CD4-positive, alpha-beta T cell treated with Interleukin-4 for 1 hour (primary cell): ENCODE measurements at regions not wholly inside any gene's neighbourhood (a gene's known extent, or its start where the extent isn't known, plus 50 kb on each side); places are given as distances from the start of the nearest gene placed in this dataset.
"Not testable (repeated sequence)": the region's sequence is repeated elsewhere in the genome, so short reads cannot be mapped to it uniquely, and the experiment has no call there.

ENCODE experiments used
- DNase-seq, 2 donors: peaks; one replicate each; pipeline ENCODE4 v3.0.0-alpha.2; 2020 to 2022

- no peak for DNase-seq
These were observed 160.1 kb downstream of the BRMS1L start for GRCh38 chr14:35986219-35986573.

DNA sequence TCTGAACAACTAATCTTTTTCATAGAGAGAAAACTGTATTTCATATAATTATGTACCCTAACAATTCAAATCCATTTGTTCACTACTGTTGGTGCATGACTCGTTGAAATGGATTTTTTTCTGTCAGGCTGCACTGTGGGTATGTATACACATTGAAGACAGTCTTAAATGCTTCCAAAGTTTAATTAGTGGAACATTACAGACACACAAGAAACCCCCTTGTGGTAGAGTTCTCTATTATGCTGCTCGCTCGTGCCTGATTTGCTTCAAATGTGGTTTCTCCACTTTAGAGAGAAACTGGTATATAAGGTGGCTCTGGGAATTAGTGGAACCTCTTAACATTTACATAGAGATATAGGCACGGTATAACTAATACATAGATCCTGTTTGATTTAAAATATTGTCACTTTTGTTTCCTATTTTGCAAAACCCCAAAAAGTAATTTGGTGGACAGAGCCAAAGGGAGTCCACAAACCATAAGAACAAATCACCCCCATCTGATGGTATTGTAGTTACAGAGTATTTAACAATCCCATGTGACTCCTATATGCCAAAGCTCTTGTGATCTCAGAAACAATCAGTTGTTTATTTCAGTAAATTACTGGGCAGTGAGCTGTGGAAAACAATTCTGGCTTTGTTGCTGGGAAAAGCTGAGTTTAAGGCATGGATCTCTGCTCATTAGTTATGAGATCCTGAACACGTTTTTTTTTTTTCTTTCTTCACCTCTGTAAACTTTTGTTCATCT, 159.5 kb downstream of the BRMS1L start:
- no peak for DNase-seq

DNA sequence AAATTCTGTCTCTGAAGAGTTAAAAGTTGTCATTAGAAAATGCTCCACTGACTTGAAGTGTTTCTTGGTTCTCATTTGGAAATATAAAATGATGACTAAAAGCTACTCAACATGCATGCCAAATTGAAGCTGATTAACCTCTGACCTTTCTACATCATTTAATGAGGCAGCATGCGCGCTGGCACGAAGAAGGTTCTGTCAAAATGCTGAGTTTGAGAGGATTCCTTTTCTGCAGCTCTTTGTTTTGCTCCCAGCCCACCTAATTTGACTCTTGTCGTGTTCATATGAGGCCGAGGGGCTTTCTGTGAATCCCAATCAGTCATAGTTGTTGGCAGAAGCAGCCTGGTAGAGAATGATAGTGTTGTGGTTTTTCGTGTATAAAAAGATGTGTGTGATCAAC, 153.4 kb downstream of the BRMS1L start:
- DNase-seq: no peak

DNA sequence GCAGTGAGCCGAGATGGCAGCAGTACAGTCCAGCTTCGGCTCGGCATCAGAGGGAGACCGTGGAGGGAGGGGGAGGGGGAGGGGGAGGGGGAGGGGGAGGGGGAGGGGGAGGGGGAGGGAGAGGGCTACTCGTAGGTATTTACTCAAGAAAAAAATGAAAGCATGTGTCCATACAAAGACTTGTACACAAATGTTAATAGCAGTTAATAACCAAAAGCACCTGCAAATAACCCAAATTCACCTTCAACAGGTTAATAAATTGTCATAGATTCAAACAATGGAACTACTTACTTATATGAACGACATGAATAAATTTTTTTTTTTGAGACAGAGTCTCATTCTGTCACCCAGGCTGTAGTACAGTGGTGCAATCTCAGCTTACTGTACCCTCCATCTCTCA, 152.4 kb downstream of the BRMS1L start:
- DNase-seq: no peak

DNA sequence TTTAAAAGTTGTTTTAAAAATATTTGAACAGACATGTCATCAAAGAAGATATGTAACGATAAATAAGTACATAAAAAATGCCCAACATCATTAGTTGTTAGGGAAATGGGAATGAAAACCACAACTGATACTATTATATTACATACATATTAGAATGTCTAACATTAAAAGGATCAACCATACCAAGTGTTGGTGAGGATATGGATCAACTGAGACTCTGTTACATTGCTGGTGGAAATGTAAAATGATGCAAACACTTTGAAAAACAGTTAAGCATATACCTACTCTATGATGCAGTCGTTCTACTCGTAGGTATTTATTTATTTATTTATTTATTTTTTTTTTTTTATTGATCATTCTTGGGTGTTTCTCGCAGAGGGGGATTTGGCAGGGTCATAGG, 149.7 kb downstream of the BRMS1L start:
- DNase-seq: no peak

DNA sequence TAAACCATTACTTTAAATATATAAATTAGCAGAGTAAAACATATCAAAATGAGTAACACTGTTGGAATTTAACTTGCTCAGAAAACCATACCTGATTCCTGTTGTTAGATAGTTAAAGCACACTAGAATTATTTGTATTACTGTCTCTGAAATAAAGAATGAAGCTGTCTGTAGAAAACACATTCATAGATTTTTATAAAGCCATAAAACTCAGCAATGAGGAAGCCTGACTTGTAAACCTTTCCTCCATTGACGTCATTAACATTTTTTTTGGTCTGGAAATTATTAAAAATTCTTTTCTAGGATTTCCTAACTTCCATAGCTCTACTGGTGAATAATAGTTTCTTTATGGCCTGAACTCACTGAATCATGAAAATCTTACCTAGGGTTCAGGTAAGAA, 147.6 kb downstream of the BRMS1L start:
- DNase-seq: no peak

DNA sequence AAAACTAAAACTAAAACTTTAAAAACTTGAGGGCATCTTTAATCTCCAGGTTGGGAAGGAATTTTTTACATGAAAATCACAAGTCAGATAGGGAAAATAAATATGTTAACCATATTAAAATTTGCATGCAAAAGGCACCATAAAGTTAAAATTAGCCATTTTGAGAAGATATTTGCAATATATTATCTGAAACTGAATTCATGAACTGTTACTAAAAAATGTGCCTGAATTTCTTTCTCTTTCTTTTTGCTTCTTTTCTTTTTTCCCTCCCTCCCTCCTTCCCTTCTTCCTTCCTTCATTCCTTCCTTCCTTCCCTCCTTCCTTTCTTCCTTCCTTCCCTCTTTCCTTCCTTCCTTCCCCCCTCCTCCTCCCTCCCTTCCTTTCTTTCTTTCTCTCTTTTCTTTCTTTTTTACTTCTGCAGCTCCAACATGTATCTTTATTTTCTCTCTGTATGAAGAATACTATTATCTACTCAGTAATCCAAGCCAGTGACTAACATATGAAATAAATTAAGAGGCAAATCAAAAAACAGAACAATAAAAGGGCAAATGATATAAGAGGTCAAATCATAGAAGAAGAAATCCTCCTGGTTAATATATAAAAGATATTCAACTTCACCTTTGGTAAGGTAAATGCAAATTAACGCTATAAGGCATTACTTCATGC, 146.0 kb downstream of the BRMS1L start:
- no peak for DNase-seq

- no peak for DNase-seq
These were observed 143.2 kb downstream of the BRMS1L start for GRCh38 chr14:35969310-35969709.

GRCh38 chr14:35965400-35965799, 139.3 kb downstream of the BRMS1L start:
- no peak for DNase-seq

DNA sequence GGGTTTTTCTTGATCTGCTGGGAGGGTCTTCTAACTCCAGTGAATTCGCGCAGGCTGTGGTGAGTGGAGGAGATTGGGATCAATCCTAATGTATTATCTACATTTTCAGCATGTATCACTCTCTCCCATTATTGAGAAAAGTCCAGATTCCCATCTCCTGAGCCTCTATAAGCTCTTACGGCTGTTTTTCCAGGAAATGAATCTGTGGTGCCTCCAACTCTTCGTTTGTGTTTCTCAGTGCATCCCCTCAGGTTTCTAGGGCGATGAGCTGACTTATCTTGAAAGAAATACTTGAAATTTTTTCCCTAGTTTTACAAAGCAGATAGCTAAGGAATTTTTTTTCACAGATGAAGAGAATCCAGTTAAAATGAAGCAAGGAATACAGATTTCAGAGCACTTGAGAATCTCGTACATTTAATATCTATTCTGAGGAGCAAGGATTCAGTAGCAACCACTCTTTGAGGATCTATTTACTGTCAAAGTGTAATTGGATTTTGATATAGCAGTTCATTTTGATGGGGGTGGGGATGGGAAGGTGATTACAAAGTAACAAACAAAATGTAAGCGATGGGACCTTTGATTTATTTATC, 138.7 kb downstream of the BRMS1L start:
- no peak for DNase-seq

DNA sequence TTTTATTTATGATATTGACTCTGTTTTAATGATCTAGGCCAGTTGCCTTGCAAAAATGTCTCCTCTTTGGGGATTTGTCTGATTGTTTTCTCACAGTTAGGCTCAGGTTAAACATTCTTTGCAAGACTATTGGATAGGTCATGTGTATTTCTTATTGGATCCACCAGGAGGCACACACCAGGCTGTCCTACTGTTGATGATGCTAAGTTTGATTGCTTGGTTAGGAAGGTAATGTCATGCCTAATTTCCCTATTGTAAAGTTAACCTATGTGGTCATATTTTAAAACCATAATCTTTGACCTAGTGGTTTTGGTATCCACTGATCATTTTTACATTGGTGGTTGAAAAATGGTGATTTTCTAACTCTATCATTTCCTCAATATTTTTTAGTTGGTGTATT, 137.1 kb downstream of the BRMS1L start:
- DNase-seq: no peak

DNA sequence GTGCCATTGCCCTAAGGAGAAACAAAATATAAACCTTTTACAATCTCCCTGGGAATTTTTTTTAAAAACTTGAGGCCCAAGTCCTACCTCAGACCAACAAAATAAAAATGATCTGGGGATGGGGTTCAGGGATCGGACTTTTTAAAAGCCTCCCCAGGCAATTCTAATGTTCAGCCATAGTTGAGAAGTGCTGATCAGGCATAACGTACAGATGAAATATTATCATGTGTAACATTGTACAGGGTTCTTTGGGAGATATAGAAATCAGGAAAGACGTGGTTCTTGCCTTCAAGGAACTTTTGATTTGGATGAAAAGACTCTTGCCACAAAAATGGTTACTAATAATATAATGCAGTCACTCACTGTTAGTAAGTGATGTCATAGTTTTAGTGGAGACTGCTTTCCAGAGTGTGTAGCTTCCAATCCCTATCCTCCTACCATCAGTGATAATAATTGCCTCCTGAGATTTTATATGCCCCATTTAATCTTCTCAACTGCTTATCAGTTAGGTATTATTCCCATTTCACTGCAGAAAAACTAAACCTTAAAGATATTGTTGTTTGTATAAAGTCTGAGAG, 135.6 kb downstream of the BRMS1L start:
- no peak for DNase-seq

DNA sequence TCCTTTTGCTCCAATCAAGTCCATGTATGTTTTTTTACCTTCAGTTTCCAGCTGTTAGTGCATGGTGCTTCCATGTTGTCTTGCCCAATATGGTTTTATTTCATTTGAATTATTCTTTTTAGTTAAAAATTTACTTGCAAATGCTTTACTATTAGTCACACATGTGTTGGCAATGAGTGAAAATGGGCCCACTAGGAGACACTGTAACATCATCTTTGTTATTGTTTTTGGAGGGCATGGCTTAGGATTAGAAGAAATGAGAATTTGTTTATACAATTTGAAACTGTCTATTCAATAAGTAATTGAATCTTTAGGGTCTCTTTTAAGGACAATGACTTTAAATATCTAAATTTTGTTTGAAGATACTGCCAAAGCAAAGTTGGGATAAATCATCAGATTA, 133.7 kb downstream of the BRMS1L start:
- no peak for DNase-seq

DNA sequence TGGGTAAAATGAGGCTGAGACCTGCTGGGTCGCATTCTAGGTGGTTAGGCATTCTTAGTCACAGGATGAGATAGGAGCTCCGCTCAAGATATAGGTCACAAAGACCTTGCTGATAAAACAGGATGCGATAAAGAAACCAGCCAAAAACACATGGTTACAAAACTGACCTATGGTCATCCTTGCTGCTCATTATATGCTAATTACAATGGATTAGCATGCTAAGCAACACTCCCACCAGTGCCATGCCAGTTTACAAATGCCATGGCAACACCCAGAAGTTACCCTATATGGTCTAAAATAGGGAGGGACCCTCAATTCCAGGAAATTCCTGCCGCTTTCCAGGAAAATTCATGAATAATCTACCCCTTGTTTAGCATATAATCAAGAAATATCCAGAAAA, 132.4 kb downstream of the BRMS1L start:
- DNase-seq: no peak

DNA sequence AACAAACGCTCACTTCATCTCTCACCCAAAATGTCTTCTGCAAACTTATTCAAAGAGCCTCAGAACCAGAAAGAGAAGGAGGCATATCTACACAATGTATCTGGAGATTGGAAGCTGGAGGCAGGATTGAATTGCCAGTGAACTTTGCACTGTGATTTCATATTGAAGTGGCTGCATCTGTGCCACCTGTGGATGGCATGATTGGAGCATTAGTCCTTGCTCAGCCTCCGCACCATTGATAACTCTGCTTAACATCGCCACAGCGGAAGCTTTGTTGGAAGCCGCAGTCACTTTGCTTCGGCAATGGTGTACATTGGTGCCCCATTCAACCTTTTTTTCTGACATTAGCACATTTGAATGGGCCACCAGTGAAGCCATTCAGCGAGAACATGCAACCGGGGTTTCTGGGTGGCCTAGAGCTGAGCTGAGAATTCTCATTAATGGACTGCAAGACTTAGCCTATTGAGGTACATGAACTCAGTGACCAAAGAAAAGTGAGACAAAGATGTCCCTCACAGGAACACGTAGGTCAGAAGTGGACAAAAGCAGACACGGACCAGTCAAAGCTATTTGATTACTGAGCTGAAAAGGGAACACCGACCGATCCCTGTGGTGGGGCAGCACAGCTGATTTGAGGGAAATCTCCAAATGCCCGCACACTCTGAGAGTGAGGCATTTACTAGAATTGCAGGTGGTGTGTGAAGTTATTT, 130.4 kb downstream of the BRMS1L start:
- DNase-seq: no peak

- DNase-seq: no peak
These were observed 126.4 kb downstream of the BRMS1L start for GRCh38 chr14:35952584-35952983.

DNA sequence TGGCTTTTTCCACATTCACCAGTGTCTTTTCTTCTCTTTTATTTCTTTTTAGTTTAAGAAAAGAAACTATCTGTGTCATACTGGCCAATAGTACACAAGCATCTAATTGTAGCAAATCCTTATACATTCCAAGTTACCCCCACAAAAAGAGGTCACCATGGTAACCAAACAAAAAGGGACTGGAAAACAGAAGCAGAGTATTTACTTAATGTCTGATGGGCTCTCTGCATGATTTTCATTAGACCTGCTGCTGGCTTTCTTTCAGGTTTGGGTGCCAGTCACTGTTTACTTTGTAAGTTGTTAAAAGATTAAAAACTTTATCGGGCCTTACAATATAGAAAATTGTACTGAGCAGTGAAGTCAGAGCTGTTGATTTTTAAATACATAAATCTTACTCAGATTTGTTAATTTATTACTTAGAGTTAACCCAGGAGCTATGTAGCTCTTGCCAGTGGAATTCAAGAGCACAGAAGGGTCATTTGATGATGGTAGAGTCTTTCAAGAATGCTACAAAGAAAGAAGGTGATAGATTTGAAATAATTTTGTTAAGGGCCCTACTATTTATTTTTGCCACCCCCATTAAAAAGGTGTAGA, 123.9 kb downstream of the BRMS1L start:
- no peak for DNase-seq

GRCh38 chr14:35947983-35948382, 121.8 kb downstream of the BRMS1L start:
- DNase-seq: not testable (repeated sequence)

- DNase-seq: no peak
These were observed 118.7 kb downstream of the BRMS1L start for GRCh38 chr14:35944847-35945246.

- DNase-seq: peak in 1 of 2 donors; percentile 2
These were observed 114.2 kb downstream of the BRMS1L start for GRCh38 chr14:35940291-35940690.

GRCh38 chr14:35938770-35939169, 112.6 kb downstream of the BRMS1L start:
- no peak for DNase-seq

DNA sequence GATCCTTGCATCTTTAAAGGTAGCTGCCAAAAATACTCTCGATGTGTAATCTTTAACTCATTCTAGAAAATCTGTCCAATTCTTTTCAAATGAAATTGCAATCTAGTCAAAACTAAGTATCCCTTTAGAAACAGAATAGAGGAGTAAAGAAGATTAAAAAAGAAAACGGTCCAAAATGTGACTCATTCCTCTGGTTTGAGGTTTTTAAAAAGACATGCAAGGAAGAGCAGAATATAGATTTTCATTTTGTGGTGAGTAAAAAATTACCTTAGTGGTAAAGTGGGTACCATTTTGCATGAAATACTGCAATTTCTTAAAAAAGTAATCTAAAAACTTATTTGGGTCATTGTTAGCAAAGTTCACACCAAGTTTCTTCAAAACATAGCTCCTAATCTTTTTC, 108.4 kb downstream of the BRMS1L start:
- DNase-seq: no peak

GRCh38 chr14:35932659-35933159, 106.6 kb downstream of the BRMS1L start:
- peak in 1 of 2 donors; percentile 33 for DNase-seq
